Cardiac fibroblast (primary cell): ENCODE measurements at regions not wholly inside any gene's neighbourhood (a gene's known extent, or its start where the extent isn't known, plus 50 kb on each side); places are given as distances from the start of the nearest gene placed in this dataset.

Source experiments
- DNase-seq, 2 donors: peaks; one replicate each; pipeline versions ENCODE4 v3.0.0 to v3.0.0-alpha.2; 2010; ENCODE audit warnings: low read depth in 2 of 2
- H3K4me3 ChIP-seq, 2 donors: replicated peaks in 1 of 2; 1 replicate in 1 of 2; 2 replicates in 1 of 2; pipeline ENCODE4 v1.5.1; 2011; ENCODE audit warnings: low read depth in 2 of 2, low read length in 2 of 2, mild to moderate bottlenecking in 2 of 2, moderate library complexity in 1 of 2
- TF ChIP-seq, protein P1 (sequence below): IDR thresholded peaks from one replicate; pipeline ENCODE4 v1.5.1; 2011; ENCODE audit warnings: low read depth, mild to moderate bottlenecking, low read length, inconsistent platforms

GRCh38 chr21:27219068-27219467 is 252.2 kb upstream of the ADAMTS5 start:
- no peak overlapping the region for H3K4me3 ChIP-seq
- DNase-seq = peak; percentile 79 to 89
- TF ChIP-seq, protein P1, sequence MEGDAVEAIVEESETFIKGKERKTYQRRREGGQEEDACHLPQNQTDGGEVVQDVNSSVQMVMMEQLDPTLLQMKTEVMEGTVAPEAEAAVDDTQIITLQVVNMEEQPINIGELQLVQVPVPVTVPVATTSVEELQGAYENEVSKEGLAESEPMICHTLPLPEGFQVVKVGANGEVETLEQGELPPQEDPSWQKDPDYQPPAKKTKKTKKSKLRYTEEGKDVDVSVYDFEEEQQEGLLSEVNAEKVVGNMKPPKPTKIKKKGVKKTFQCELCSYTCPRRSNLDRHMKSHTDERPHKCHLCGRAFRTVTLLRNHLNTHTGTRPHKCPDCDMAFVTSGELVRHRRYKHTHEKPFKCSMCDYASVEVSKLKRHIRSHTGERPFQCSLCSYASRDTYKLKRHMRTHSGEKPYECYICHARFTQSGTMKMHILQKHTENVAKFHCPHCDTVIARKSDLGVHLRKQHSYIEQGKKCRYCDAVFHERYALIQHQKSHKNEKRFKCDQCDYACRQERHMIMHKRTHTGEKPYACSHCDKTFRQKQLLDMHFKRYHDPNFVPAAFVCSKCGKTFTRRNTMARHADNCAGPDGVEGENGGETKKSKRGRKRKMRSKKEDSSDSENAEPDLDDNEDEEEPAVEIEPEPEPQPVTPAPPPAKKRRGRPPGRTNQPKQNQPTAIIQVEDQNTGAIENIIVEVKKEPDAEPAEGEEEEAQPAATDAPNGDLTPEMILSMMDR = no peak

DNA sequence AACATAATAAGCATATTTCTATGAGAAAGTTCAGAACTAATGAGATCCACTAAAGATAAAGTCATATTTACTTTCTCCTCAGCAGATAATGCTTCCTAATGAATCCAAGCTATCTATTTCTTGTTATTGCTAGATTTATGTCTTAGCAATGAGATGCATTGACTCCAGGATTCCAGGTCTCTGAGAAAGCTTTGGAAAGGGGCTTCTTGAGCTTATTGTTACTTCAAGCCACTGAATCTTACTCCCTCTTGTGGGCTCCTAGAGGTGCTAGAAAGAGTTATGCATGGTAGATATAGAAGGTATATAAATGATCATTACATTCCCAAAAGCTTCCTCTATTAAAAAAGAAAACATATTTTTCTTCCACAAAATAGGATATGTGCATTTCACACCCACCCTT is 246.4 kb upstream of the ADAMTS5 start:
- DNase-seq = peak; percentile 44 to 45
- TF ChIP-seq, protein P1 = peak; percentile 38
- no peak overlapping the region for H3K4me3 ChIP-seq

DNA sequence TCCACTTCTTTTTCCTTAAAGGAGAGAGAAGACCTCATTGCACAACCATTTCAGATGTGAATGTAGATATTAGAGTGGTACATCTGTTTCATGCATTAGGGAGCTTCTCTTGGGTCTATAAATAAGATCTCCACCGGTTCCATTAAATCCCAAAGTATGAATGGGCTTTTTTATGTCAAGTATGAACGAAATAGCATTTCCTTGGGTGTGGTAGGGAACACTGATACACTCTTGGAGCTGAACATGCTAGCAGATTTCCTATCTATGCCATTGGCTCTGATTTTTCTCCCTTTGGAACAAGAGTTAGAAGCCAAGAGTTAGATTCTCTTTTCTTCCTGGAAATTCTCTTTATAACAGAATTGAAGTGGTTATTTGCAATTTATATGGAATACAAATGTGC is 245.6 kb upstream of the ADAMTS5 start:
- no peak for DNase-seq
- H3K4me3 ChIP-seq = no peak overlapping the region
- TF ChIP-seq, protein P1 = no peak

DNA sequence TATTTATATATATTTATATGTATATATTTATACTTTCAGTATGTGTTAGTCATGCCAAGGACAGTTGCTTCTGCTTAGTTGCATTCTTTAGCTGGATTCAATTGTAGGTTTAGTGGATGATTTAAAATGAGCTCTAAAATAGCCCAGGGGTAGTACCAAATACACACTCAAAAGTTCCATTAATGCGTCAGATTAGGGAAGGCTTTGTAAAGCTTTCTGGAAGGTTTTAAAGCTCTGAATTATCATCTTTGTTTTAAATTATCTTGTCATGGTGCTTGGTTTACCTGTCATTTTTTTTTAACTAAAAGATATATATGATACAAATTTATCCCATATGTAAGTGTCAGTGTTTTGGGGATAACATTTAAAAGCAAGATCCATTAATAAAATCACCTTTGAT is 242.7 kb upstream of the ADAMTS5 start:
- TF ChIP-seq, protein P1 = no peak
- no peak for DNase-seq
- no peak overlapping the region for H3K4me3 ChIP-seq

DNA sequence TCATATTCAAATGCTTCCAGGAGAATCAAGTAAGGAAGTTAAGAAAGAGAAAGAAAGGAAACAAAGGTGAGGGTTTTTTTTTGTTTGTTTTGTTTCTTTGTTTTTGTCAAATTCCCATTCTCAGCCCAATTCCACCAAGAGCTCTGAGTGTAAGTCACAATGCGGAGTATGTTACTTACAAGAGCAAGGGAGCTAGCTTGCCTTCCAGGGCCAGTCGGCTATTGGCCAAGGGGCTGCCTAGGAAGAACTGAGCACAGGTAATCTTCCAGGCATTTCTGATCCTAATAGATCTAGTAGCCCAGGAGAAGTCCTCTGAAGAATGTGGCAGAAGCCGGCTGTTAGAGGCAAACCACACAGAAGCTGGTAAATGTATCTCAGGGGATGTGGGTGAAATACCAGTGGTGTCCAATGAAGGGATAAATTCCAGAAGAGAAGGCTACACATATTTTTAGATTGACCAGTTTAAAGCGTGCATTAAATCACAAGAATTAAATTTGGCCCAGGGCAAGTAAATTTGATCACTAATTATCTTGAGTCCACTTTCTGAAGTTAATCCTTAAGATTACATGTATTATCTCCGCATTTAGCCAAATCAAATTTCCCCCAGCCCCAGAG is 239.6 kb upstream of the ADAMTS5 start:
- TF ChIP-seq, protein P1 = no peak
- no peak overlapping the region for H3K4me3 ChIP-seq
- no peak for DNase-seq

DNA sequence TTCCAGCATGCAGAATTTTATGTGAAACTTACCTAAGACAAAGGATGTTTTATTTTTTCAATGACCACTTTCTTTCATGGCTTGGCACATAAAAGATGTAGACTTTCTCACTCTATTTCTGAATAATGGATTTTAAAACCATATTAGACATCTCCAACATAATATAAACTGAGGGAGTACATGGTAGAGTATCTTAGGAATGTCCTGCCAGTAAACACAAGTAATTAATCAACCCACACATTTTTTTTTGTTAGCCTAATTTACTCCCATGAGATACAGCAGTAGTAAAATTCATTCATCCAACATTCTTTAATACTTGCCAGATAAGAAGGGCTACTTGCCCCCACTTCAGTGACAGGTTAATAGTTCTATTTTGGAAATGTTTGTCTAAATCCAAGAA is 235.4 kb upstream of the ADAMTS5 start:
- DNase-seq = no peak
- H3K4me3 ChIP-seq = no peak overlapping the region
- TF ChIP-seq, protein P1 = no peak

- no peak overlapping the region for H3K4me3 ChIP-seq
- TF ChIP-seq, protein P1 = no peak
- peak in 1 of 2 donors; percentile 43 for DNase-seq
Observed at GRCh38 chr21:27201197-27201596, 234.3 kb upstream of the ADAMTS5 start.
